HEK293 (cell line): ENCODE measurements at regions not wholly inside any gene's neighbourhood (a gene's known extent, or its start where the extent isn't known, plus 50 kb on each side); places are given as distances from the start of the nearest gene placed in this dataset.

Source experiments
- CTCF ChIA-PET: fragments of 350-600 bp; formaldehyde crosslinking; extraction: SDS; loops from one replicate; lab custom pipeline; 2021; ENCODE audit warnings: antibody characterized with exemption; lab: Yijun Ruan, JAX
- POLR2A ChIA-PET: fragments of 300-600 bp; formaldehyde crosslinking; extraction: SDS; loops from one replicate; lab custom pipeline; 2020; ENCODE audit warnings: antibody characterized with exemption, inconsistent platforms; lab: Yijun Ruan, JAX
- H3K27ac ChIP-seq: fragments of 200-500 bp; sonication (Bioruptor generic); 2 replicates; pipeline ENCODE4 v1.5.1; 2014; ENCODE audit warnings: low read depth, low read length, control low read depth, inconsistent platforms; ENCODE audit errors: extremely low read depth
- H3K36me3 ChIP-seq, 2 experiments: fragments of 200-500 bp in 1 of 2; sonication (Bioruptor generic) in 1 of 2; 1 replicate in 1 of 2; 2 replicates in 1 of 2; pipeline ENCODE4 v1.5.1; 2014 to 2017; ENCODE audit warnings: inconsistent platforms in 2 of 2, low read length in 2 of 2; ENCODE audit not compliant: control insufficient read depth in 2 of 2, insufficient read depth in 1 of 2
- H3K4me1 ChIP-seq: fragments of 200-500 bp; sonication (Bioruptor generic); 2 replicates; pipeline ENCODE4 v1.5.1; 2014; ENCODE audit warnings: mild to moderate bottlenecking, low read length, inconsistent platforms; ENCODE audit not compliant: control insufficient read depth, insufficient read depth
- H3K4me3 ChIP-seq: 2 replicates; pipeline ENCODE4 v1.5.1; 2011; ENCODE audit warnings: low read depth, mild to moderate bottlenecking, control low read depth, low read length, moderate library complexity
- H3K9me3 ChIP-seq: fragments of 200-500 bp; sonication (Bioruptor generic); 2 replicates; pipeline ENCODE4 v1.5.1; 2014; ENCODE audit warnings: low read depth, low read length, inconsistent platforms; ENCODE audit not compliant: control insufficient read depth, insufficient read depth
- BCL6B ChIP-seq: fragments of 450-650 bp; formaldehyde crosslinking; IDR thresholded peaks from 2 replicates; pipeline ENCODE4 v1.5.1; 2017; ENCODE audit warnings: missing biosample characterization, missing genetic modification characterization
- CTCF ChIP-seq: fragments of 450-650 bp; formaldehyde crosslinking; IDR thresholded peaks from 2 replicates; pipeline ENCODE4 v1.5.1; 2016; ENCODE audit warnings: missing biosample characterization, missing genetic modification characterization
- HOXC10 ChIP-seq: sonication (generic); formaldehyde crosslinking; IDR thresholded peaks from 2 replicates; pipeline ENCODE4 v1.8.1; 2023; ENCODE audit warnings: mild to moderate bottlenecking, missing genetic modification reagents
- IKZF3 ChIP-seq: fragments of 450-650 bp; IDR thresholded peaks from 2 replicates; pipeline ENCODE4 v1.5.0; 2018; ENCODE audit warnings: missing biosample characterization, mild to moderate bottlenecking, missing genetic modification characterization, moderate library complexity
- KLF17 ChIP-seq: fragments of 450-650 bp; formaldehyde crosslinking; IDR thresholded peaks from 2 replicates; pipeline ENCODE4 v1.5.1; 2016; ENCODE audit warnings: missing biosample characterization, missing genetic modification characterization
- KLF9 ChIP-seq: fragments of 450-650 bp; formaldehyde crosslinking; IDR thresholded peaks from 2 replicates; pipeline ENCODE4 v1.5.1; 2016; ENCODE audit warnings: missing biosample characterization, missing genetic modification characterization, low read depth
- PATZ1 ChIP-seq: fragments of 450-650 bp; formaldehyde crosslinking; IDR thresholded peaks from 2 replicates; pipeline ENCODE4 v1.5.1; 2016; ENCODE audit warnings: missing biosample characterization, missing genetic modification characterization
- PRDM1 ChIP-seq: fragments of 450-650 bp; formaldehyde crosslinking; IDR thresholded peaks from 2 replicates; pipeline ENCODE4; 2016; ENCODE audit warnings: missing biosample characterization, missing genetic modification characterization
- SCRT1 ChIP-seq: fragments of 450-650 bp; formaldehyde crosslinking; IDR thresholded peaks from 2 replicates; pipeline ENCODE4 v1.5.1; 2016; ENCODE audit warnings: missing biosample characterization, missing genetic modification characterization, borderline replicate concordance
- SETDB1 ChIP-seq: IDR thresholded peaks from one replicate; pipeline ENCODE4 v1.6.1; 2017; ENCODE audit warnings: mild to moderate bottlenecking, low read length, moderate library complexity, mixed read lengths; ENCODE audit not compliant: insufficient read length
- YY2 ChIP-seq: fragments of 450-650 bp; formaldehyde crosslinking; IDR thresholded peaks from 2 replicates; pipeline ENCODE4 v1.5.1; 2016; ENCODE audit warnings: missing biosample characterization, missing genetic modification characterization
- ZEB2 ChIP-seq: fragments of 450-650 bp; formaldehyde crosslinking; IDR thresholded peaks from 2 replicates; pipeline ENCODE4 v1.5.1; 2016; ENCODE audit warnings: missing biosample characterization, missing genetic modification characterization
- ZFP69B ChIP-seq: fragments of 450-650 bp; formaldehyde crosslinking; IDR thresholded peaks from 2 replicates; pipeline ENCODE4 v1.5.1; 2016; ENCODE audit warnings: missing biosample characterization, missing genetic modification characterization
- ZNF157 ChIP-seq: fragments of 450-650 bp; formaldehyde crosslinking; IDR thresholded peaks from 2 replicates; pipeline ENCODE4 v1.5.1; 2016; ENCODE audit warnings: missing biosample characterization, missing genetic modification characterization
- ZNF174 ChIP-seq: fragments of 450-650 bp; formaldehyde crosslinking; IDR thresholded peaks from 2 replicates; pipeline ENCODE4 v1.5.0; 2017; ENCODE audit warnings: missing biosample characterization, mild to moderate bottlenecking, missing genetic modification characterization
- ZNF184 ChIP-seq: fragments of 450-650 bp; IDR thresholded peaks from 2 replicates; pipeline ENCODE4 v1.5.1; 2018; ENCODE audit warnings: missing biosample characterization, mild to moderate bottlenecking, missing genetic modification characterization
- ZNF2 ChIP-seq: fragments of 450-650 bp; formaldehyde crosslinking; IDR thresholded peaks from 2 replicates; pipeline ENCODE4 v1.5.1; 2016; ENCODE audit warnings: missing biosample characterization, missing genetic modification characterization
- ZNF248 ChIP-seq: fragments of 450-650 bp; formaldehyde crosslinking; IDR thresholded peaks from 2 replicates; pipeline ENCODE4 v1.5.1; 2017; ENCODE audit warnings: missing biosample characterization, missing genetic modification characterization
- ZNF398 ChIP-seq: fragments of 450-650 bp; formaldehyde crosslinking; IDR thresholded peaks from 2 replicates; pipeline ENCODE4 v1.5.1; 2017; ENCODE audit warnings: missing biosample characterization, missing genetic modification characterization
- ZNF404 ChIP-seq: fragments of 450-650 bp; formaldehyde crosslinking; IDR thresholded peaks from 2 replicates; pipeline ENCODE4 v1.5.1; 2017; ENCODE audit warnings: missing biosample characterization, missing genetic modification characterization
- ZNF473 ChIP-seq: fragments of 450-650 bp; formaldehyde crosslinking; IDR thresholded peaks from 2 replicates; pipeline ENCODE4 v1.5.1; 2017; ENCODE audit warnings: missing biosample characterization, missing genetic modification characterization
- ZNF548 ChIP-seq: fragments of 450-650 bp; formaldehyde crosslinking; IDR thresholded peaks from 2 replicates; pipeline ENCODE4 v1.5.1; 2016; ENCODE audit warnings: missing biosample characterization, missing genetic modification characterization
- ZNF585B ChIP-seq: fragments of 450-650 bp; formaldehyde crosslinking; IDR thresholded peaks from 2 replicates; pipeline ENCODE4 v1.5.1; 2016; ENCODE audit warnings: missing biosample characterization, missing genetic modification characterization
- ZNF623 ChIP-seq: fragments of 450-650 bp; formaldehyde crosslinking; IDR thresholded peaks from 2 replicates; pipeline ENCODE4 v1.5.1; 2016; ENCODE audit warnings: missing biosample characterization, missing genetic modification characterization
- ZNF654 ChIP-seq: fragments of 450-650 bp; formaldehyde crosslinking; IDR thresholded peaks from 2 replicates; pipeline ENCODE4 v1.5.1; 2016; ENCODE audit warnings: low read depth, missing biosample characterization, missing genetic modification characterization
- ZNF768 ChIP-seq: fragments of 450-650 bp; formaldehyde crosslinking; IDR thresholded peaks from 2 replicates; pipeline ENCODE4 v1.5.1; 2018; ENCODE audit warnings: missing biosample characterization, mild to moderate bottlenecking, missing genetic modification characterization
- ZNF777 ChIP-seq: fragments of 450-650 bp; formaldehyde crosslinking; IDR thresholded peaks from 2 replicates; pipeline ENCODE4 v1.5.1; 2017; ENCODE audit warnings: missing biosample characterization, missing genetic modification characterization, borderline replicate concordance
- ZNF791 ChIP-seq: fragments of 450-650 bp; formaldehyde crosslinking; IDR thresholded peaks from 2 replicates; pipeline ENCODE4 v1.5.1; 2016; ENCODE audit warnings: missing biosample characterization, missing genetic modification characterization
- ZNF830 ChIP-seq: fragments of 450-650 bp; IDR thresholded peaks from 2 replicates; pipeline ENCODE4 v1.5.0; 2018; ENCODE audit warnings: missing biosample characterization, missing genetic modification characterization, low read depth, mild to moderate bottlenecking, moderate library complexity

- no peak for TF ChIP-seq ZNF398 (tag by site-specific recombination)
- TF ChIP-seq, all 188 proteins: peak for 0
Observed at GRCh38 chr12:20127413-20127812, 240.9 kb upstream of the PDE3A start (continued).

- ChIA-PET POLR2A (no interaction called here), CTCF (interaction anchor here (0.5 kb wide), 1 partner anchor 91 kb away, joined by 4 read pairs; no protein-coding TSS in a partner anchor)
- no peaks in the 10 kb centered on the region for H3K36me3 ChIP-seq
- H3K4me1 ChIP-seq: no peaks in the 10 kb centered on the region
- H3K9me3 ChIP-seq: no peaks in the 10 kb centered on the region
- no peak overlapping the region for H3K4me3 ChIP-seq
- no peak for TF ChIP-seq ZNF184
- TF ChIP-seq ZNF777 (tag by site-specific recombination): no peak
- no peak for TF ChIP-seq PATZ1 (tag by site-specific recombination)
- TF ChIP-seq ZNF548: no peak
- TF ChIP-seq YY2: no peak
- no peak for TF ChIP-seq CTCF
- no peak for TF ChIP-seq ZNF654
- TF ChIP-seq ZNF791 (tag by site-specific recombination): no peak
- TF ChIP-seq KLF17 (tag by site-specific recombination): no peak
- no peak for TF ChIP-seq SCRT1 (tag by site-specific recombination)
- no peak for TF ChIP-seq ZNF473
- TF ChIP-seq ZNF623: no peak
- TF ChIP-seq, all 188 proteins: peak for 0
- H3K27ac ChIP-seq: no peak overlapping the region
Observed at GRCh38 chr12:20128928-20129327, 239.4 kb upstream of the PDE3A start.

GRCh38 chr12:20132818-20133217, 235.5 kb upstream of the PDE3A start:
- Histone ChIP-seq H3K36me3 (no peaks in the 10 kb centered on the region), H3K9me3 (no peaks in the 10 kb centered on the region), H3K4me1 (no peaks in the 10 kb centered on the region), H3K27ac (no peak overlapping the region), H3K4me3 (no peak overlapping the region)
- POLR2A ChIA-PET: no interaction called here
- CTCF ChIA-PET: no interaction called here
- no peak for TF ChIP-seq ZNF174
- TF ChIP-seq PRDM1: no peak
- TF ChIP-seq IKZF3 (tag by site-specific recombination): no peak
- no peak for TF ChIP-seq KLF9 (tag by site-specific recombination)
- TF ChIP-seq ZNF248 (tag by site-specific recombination): no peak
- no peak for TF ChIP-seq ZNF768
- no peak for TF ChIP-seq ZNF157 (tag by site-specific recombination)
- no peak for TF ChIP-seq ZNF404
- no peak for TF ChIP-seq ZEB2 (tag by site-specific recombination)
- TF ChIP-seq ZNF830 (tag by site-specific recombination): no peak
- TF ChIP-seq ZFP69B (tag by site-specific recombination): no peak
- TF ChIP-seq HOXC10 (CRISPR knock-in tag): no peak
- no peak for TF ChIP-seq BCL6B
- no peak for TF ChIP-seq SETDB1
- no peak for TF ChIP-seq ZNF2 (tag by site-specific recombination)
- TF ChIP-seq ZNF585B: no peak
- TF ChIP-seq, all 188 proteins: peak for 0
